GM13977 (cell line): ENCODE measurements at regions not wholly inside any gene's neighbourhood (a gene's known extent, or its start where the extent isn't known, plus 50 kb on each side); places are given as distances from the start of the nearest gene placed in this dataset.

Experiments
- DNase-seq: peaks from one replicate; pipeline ENCODE4 v3.0.0; 2012; ENCODE audit warnings: low spot score
- in situ Hi-C: fragments of 300-500 bp; cut with MboI; formaldehyde crosslinking; loops from one replicate; pipeline ENCODE4 v1.12.0; 2022; ENCODE audit warnings: low sequenced_read_pairs, low pct_unique_long_range_greater_than_20kb, mixed read lengths, inconsistent platforms; ENCODE audit not compliant: unreplicated experiment
- TF ChIP-seq, protein P1 (sequence below): IDR thresholded peaks from 2 replicates; pipeline ENCODE4 v1.5.1; 2012; ENCODE audit warnings: mild to moderate bottlenecking, control low read depth; ENCODE audit not compliant: insufficient read depth; ENCODE audit errors: extremely low read depth, missing control alignments

DNA sequence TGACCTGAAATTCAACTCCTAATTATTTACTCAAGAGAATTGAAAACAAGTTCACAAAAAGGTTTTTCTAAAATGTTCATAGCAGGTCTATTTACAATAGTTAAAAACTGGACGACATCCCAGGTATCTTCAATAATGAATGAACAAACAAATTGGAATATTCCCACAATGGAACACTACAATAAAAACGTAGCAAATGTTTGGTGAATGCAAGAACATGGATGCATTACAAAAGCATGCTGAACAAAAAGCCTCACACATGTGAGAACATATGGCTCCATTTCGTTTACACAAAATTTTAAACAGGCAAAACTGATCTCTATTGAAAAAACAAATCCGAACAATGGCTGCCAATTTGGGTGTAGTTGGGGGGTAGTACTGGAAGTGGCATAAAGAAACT is 669.9 kb downstream of the MTRR start:
- no peak for DNase-seq
- TF ChIP-seq, protein P1, sequence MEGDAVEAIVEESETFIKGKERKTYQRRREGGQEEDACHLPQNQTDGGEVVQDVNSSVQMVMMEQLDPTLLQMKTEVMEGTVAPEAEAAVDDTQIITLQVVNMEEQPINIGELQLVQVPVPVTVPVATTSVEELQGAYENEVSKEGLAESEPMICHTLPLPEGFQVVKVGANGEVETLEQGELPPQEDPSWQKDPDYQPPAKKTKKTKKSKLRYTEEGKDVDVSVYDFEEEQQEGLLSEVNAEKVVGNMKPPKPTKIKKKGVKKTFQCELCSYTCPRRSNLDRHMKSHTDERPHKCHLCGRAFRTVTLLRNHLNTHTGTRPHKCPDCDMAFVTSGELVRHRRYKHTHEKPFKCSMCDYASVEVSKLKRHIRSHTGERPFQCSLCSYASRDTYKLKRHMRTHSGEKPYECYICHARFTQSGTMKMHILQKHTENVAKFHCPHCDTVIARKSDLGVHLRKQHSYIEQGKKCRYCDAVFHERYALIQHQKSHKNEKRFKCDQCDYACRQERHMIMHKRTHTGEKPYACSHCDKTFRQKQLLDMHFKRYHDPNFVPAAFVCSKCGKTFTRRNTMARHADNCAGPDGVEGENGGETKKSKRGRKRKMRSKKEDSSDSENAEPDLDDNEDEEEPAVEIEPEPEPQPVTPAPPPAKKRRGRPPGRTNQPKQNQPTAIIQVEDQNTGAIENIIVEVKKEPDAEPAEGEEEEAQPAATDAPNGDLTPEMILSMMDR = no peak
- in situ Hi-C loops = no loop called here

GRCh38 chr5:8540317-8540716 is 671.4 kb downstream of the MTRR start:
- TF ChIP-seq, protein P1 = no peak
- in situ Hi-C loops = no loop called here
- no peak for DNase-seq

DNA sequence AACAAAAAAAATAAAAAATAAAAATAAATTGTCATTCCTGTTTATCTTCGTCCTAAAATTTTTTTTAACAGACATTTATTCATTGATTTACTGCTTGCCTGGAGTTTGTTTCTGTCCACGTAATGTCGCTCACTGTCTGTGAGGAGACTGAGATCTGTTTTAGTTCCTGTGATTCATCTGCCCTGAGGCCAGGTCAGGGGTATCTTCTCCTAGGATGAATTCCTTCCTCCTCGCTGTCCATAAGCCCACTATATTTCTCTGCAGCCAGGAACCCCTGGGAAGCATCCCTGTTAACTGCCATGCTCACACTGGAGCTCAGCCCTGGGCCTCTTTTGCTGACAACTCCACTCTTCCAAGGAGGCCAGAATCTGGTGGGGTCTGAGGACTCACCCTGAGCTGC is 682.0 kb downstream of the MTRR start:
- DNase-seq = no peak
- in situ Hi-C loops = no loop called here
- TF ChIP-seq, protein P1 = no peak

GRCh38 chr5:8553364-8553763 is 684.4 kb downstream of the MTRR start:
- in situ Hi-C loops = no loop called here
- TF ChIP-seq, protein P1 = no peak

GRCh38 chr5:8557728-8558127 is 688.8 kb downstream of the MTRR start:
- in situ Hi-C loops = no loop called here
- TF ChIP-seq, protein P1 = no peak
- DNase-seq = no peak

More at GRCh38 chr5:8553364-8553763, 684.4 kb downstream of the MTRR start:
- DNase-seq = no peak

DNA sequence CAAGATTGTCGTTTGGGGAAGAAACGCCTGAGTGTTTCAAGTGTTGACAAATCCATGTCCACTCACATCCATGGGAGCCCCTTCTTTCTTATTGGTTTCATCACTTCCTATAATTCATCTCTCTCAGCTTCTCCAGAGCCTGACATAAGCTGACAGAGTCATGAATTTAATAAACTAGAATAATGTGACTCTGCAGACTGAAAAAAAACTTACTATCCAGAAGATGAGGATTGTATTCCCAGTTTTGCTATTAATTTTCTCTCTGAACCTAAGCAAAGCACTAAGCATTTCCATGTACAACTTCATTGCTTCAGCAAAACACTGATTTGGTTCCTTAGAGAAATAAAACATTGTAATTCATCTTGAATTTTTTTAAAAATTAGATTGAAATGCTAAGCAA is 691.8 kb downstream of the MTRR start:
- TF ChIP-seq, protein P1 = no peak
- no peak for DNase-seq
- in situ Hi-C loops = no loop called here

DNA sequence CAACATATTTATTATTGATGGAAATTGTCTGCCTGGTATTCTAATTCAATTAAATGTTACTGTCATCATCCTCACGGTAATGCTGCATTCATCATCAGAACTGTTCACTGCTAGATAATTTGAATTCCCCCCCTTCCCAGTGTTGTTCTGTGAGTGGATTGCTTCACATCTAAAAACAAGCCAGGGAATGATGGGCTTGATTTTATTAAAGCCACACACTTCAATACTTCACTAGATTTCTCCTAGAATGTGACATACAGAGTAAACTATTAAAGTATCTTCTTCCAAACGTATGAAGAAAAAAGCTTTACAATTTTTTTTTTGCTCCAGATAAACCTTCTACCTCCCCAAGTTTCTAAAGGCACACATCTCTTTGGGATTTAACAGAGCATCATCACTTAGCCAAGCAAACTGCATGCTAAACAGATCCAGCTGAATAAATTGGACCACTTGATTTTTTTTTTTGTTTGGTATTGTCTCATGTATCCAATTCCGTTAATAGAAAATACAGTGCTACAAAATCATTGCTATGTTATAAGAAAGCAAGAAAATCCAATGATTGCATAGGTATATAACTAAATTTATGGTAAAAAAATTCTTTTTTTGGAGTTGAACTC is 692.4 kb downstream of the MTRR start:
- DNase-seq = no peak

More for the DNA sequence above, 692.4 kb downstream of the MTRR start:
- in situ Hi-C loops = no loop called here
- TF ChIP-seq, protein P1 = no peak
